ENCODE measurements at regions not wholly inside any gene's neighbourhood (a gene's known extent, or its start where the extent isn't known, plus 50 kb on each side); places are given as distances from the start of the nearest gene placed in this dataset.

GRCh38 chr14:41393512-41393911, 213.2 kb upstream of the LRFN5 start:
- in situ Hi-C loops (cut with HindIII; ENCODE audit: low pct_unique_long_range_greater_than_20kb, low sequenced_read_pairs) (no loop called here), intact Hi-C loops (cut with micrococcal nuclease; ENCODE audit: unreplicated experiment) (no loop called here)
- Histone ChIP-seq H3K9me3 (ENCODE audit: control insufficient read depth, insufficient read depth, low read depth, low read length) (no peaks in the 10 kb centered on the region), H3K27me3 (ENCODE audit: control insufficient read depth, insufficient read depth, low read length) (no peaks in the 10 kb centered on the region), H3K27ac (ENCODE audit: low read length) (no peak overlapping the region), H3K36me3 (ENCODE audit: control insufficient read depth, insufficient read depth, low read length) (no peaks in the 10 kb centered on the region), H3K4me3 (ENCODE audit: low read depth in 2 of 2, low read length in 2 of 2) (no peak overlapping the region), H3K4me1 (ENCODE audit: control insufficient read depth, insufficient read depth, low read length) (no peaks in the 10 kb centered on the region)
- TF ChIP-seq POLR2AphosphoS5 (IDR thresholded peaks at IDR 0.05; ENCODE audit: low read depth, low read length) (no peak), TCF7L2 (IDR thresholded peaks at IDR 0.05; ENCODE audit: low read depth, low read length) (no peak), REST (IDR thresholded peaks at IDR 0.05; ENCODE audit: insufficient read depth in 1 of 2, low read depth in 2 of 2, low read length in 1 of 2) (no peak), CTCF (IDR thresholded peaks at IDR 0.05) (no peak), SIN3A (IDR thresholded peaks at IDR 0.05; ENCODE audit: borderline replicate concordance, insufficient read depth, low read depth, low read length) (no peak)
- DNase-seq (ENCODE audit: low read depth, low spot score) (no peak), ATAC-seq (no peak)
- ChIA-PET POLR2A (no interaction called here), CTCF (no interaction called here)
- BruUV-seq (replicated peaks), result no TSS peak

GRCh38 chr14:41392226-41392625, 214.4 kb upstream of the LRFN5 start:
- no peak overlapping the region for H3K27ac ChIP-seq (ENCODE audit: low read length)
- ATAC-seq (no peak), DNase-seq (ENCODE audit: low read depth, low spot score) (no peak)
- H3K27me3 ChIP-seq (ENCODE audit: control insufficient read depth, insufficient read depth, low read length), result no peaks in the 10 kb centered on the region
- H3K9me3 ChIP-seq (ENCODE audit: control insufficient read depth, insufficient read depth, low read depth, low read length), result no peaks in the 10 kb centered on the region
- no peaks in the 10 kb centered on the region for H3K4me1 ChIP-seq (ENCODE audit: control insufficient read depth, insufficient read depth, low read length)
- CTCF ChIA-PET, result no interaction called here
- TF ChIP-seq POLR2AphosphoS5 (IDR thresholded peaks at IDR 0.05; ENCODE audit: low read depth, low read length) (no peak), SIN3A (IDR thresholded peaks at IDR 0.05; ENCODE audit: borderline replicate concordance, insufficient read depth, low read depth, low read length) (no peak), REST (IDR thresholded peaks at IDR 0.05; ENCODE audit: insufficient read depth in 1 of 2, low read depth in 2 of 2, low read length in 1 of 2) (no peak), TCF7L2 (IDR thresholded peaks at IDR 0.05; ENCODE audit: low read depth, low read length) (no peak), CTCF (IDR thresholded peaks at IDR 0.05) (no peak)
- intact Hi-C loops (cut with micrococcal nuclease; ENCODE audit: unreplicated experiment) (no loop called here), in situ Hi-C loops (cut with HindIII; ENCODE audit: low pct_unique_long_range_greater_than_20kb, low sequenced_read_pairs) (no loop called here)
- POLR2A ChIA-PET, result no interaction called here
- BruUV-seq (replicated peaks), result no TSS peak
- no peaks in the 10 kb centered on the region for H3K36me3 ChIP-seq (ENCODE audit: control insufficient read depth, insufficient read depth, low read length)
- H3K4me3 ChIP-seq (ENCODE audit: low read depth in 2 of 2, low read length in 2 of 2), result no peak overlapping the region

All from Panc1 (cell line).